ENCODE measurements at regions not wholly inside any gene's neighbourhood (a gene's known extent, or its start where the extent isn't known, plus 50 kb on each side); places are given as distances from the start of the nearest gene placed in this dataset.

DNA sequence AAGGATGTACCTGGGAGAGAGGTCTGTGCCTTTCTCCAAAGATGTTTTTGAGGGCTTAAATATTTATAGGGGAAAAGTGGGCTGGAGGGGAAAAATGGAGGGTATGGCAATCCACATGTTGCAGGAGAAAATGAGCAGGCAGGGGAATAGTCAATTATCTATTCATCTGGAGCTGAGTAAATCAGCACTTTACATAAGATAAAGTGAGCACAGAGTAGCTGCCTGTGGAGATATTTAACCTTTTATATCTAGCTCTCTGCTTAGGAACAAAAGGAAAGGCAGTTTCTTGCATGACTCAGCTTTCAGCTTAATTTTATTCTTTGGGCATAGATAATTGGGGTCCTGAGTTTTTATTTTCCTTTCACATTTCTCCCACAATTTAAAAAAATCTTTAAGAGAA is 93.6 kb upstream of the NPY2R start:
- intact Hi-C loops (cut with DNase I): no loop called here
- Histone ChIP-seq H3K4me1 (no peaks in the 10 kb centered on the region), H3K36me3 (no peaks in the 10 kb centered on the region), H3K27me3 (ENCODE audit: low read depth) (no peaks in the 10 kb centered on the region), H3K9me3 (no peaks in the 10 kb centered on the region), H3K27ac (no peak overlapping the region), H3K4me3 (no peak overlapping the region)
- TF ChIP-seq, protein P1, sequence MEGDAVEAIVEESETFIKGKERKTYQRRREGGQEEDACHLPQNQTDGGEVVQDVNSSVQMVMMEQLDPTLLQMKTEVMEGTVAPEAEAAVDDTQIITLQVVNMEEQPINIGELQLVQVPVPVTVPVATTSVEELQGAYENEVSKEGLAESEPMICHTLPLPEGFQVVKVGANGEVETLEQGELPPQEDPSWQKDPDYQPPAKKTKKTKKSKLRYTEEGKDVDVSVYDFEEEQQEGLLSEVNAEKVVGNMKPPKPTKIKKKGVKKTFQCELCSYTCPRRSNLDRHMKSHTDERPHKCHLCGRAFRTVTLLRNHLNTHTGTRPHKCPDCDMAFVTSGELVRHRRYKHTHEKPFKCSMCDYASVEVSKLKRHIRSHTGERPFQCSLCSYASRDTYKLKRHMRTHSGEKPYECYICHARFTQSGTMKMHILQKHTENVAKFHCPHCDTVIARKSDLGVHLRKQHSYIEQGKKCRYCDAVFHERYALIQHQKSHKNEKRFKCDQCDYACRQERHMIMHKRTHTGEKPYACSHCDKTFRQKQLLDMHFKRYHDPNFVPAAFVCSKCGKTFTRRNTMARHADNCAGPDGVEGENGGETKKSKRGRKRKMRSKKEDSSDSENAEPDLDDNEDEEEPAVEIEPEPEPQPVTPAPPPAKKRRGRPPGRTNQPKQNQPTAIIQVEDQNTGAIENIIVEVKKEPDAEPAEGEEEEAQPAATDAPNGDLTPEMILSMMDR (IDR thresholded peaks at IDR 0.05): no peak
- ATAC-seq: no peak
- no peak for DNase-seq

- no peaks in the 10 kb centered on the region for H3K27me3 ChIP-seq (ENCODE audit: low read depth)
These were observed 89.4 kb upstream of the NPY2R start for GRCh38 chr4:155119006-155119405.

GRCh38 chr4:155120536-155120935 is 87.9 kb upstream of the NPY2R start:
- H3K36me3 ChIP-seq: no peaks in the 10 kb centered on the region
- H3K4me3 ChIP-seq: no peak overlapping the region
- no peak overlapping the region for H3K27ac ChIP-seq
- intact Hi-C loops (cut with DNase I): no loop called here
- no peaks in the 10 kb centered on the region for H3K27me3 ChIP-seq (ENCODE audit: low read depth)
- H3K4me1 ChIP-seq: no peaks in the 10 kb centered on the region
- TF ChIP-seq, protein P1 (IDR thresholded peaks at IDR 0.05): no peak
- DNase-seq (no peak), ATAC-seq (no peak)
- H3K9me3 ChIP-seq: no peaks in the 10 kb centered on the region

More at GRCh38 chr4:155119006-155119405, 89.4 kb upstream of the NPY2R start:
- H3K9me3 ChIP-seq: no peaks in the 10 kb centered on the region
- TF ChIP-seq, protein P1 (IDR thresholded peaks at IDR 0.05): no peak
- intact Hi-C loops (cut with DNase I): no loop called here
- H3K36me3 ChIP-seq: no peaks in the 10 kb centered on the region
- no peak overlapping the region for H3K27ac ChIP-seq
- H3K4me3 ChIP-seq: no peak overlapping the region
- ATAC-seq (no peak), DNase-seq (no peak)
- H3K4me1 ChIP-seq: no peaks in the 10 kb centered on the region

GRCh38 chr4:155122382-155122781 is 86.1 kb upstream of the NPY2R start:
- Histone ChIP-seq H3K36me3 (no peaks in the 10 kb centered on the region), H3K4me1 (no peaks in the 10 kb centered on the region), H3K9me3 (no peaks in the 10 kb centered on the region), H3K4me3 (no peak overlapping the region), H3K27ac (no peak overlapping the region), H3K27me3 (ENCODE audit: low read depth) (no peaks in the 10 kb centered on the region)
- DNase-seq (no peak), ATAC-seq (no peak)
- intact Hi-C loops (cut with DNase I): no loop called here
- TF ChIP-seq, protein P1 (IDR thresholded peaks at IDR 0.05): no peak

GRCh38 chr4:155134136-155134535 is 74.3 kb upstream of the NPY2R start:
- no peaks in the 10 kb centered on the region for H3K36me3 ChIP-seq
- ATAC-seq (no peak), DNase-seq (no peak)
- TF ChIP-seq, protein P1 (IDR thresholded peaks at IDR 0.05): no peak
- no peaks in the 10 kb centered on the region for H3K4me1 ChIP-seq
- H3K27me3 ChIP-seq (ENCODE audit: low read depth): no peaks in the 10 kb centered on the region
- intact Hi-C loops (cut with DNase I): no loop called here
- H3K9me3 ChIP-seq: no peaks in the 10 kb centered on the region
- H3K4me3 ChIP-seq: no peak overlapping the region
- no peak overlapping the region for H3K27ac ChIP-seq

- TF ChIP-seq, protein P1 (IDR thresholded peaks at IDR 0.05): no peak
- Histone ChIP-seq H3K4me1 (no peaks in the 10 kb centered on the region), H3K27ac (no peak overlapping the region), H3K36me3 (no peaks in the 10 kb centered on the region), H3K9me3 (no peaks in the 10 kb centered on the region), H3K4me3 (no peak overlapping the region), H3K27me3 (ENCODE audit: low read depth) (no peaks in the 10 kb centered on the region)
- DNase-seq (no peak), ATAC-seq (no peak)
- intact Hi-C loops (cut with DNase I): no loop called here
These were observed 67.5 kb upstream of the NPY2R start for GRCh38 chr4:155140889-155141288.
